LoVo (cell line): ENCODE measurements at regions not wholly inside any gene's neighbourhood (a gene's known extent, or its start where the extent isn't known, plus 50 kb on each side); places are given as distances from the start of the nearest gene placed in this dataset.

Source experiments
- DNase-seq: peaks from one replicate; pipeline ENCODE4 v3.0.0-alpha.2; 2016; ENCODE audit warnings: low spot score

GRCh38 chr15:99509686-99510461 lies 55.9 kb upstream of the MEF2A start:
- DNase-seq: no peak

GRCh38 chr15:99511531-99511865 lies 54.3 kb upstream of the MEF2A start:
- DNase-seq: no peak

DNA sequence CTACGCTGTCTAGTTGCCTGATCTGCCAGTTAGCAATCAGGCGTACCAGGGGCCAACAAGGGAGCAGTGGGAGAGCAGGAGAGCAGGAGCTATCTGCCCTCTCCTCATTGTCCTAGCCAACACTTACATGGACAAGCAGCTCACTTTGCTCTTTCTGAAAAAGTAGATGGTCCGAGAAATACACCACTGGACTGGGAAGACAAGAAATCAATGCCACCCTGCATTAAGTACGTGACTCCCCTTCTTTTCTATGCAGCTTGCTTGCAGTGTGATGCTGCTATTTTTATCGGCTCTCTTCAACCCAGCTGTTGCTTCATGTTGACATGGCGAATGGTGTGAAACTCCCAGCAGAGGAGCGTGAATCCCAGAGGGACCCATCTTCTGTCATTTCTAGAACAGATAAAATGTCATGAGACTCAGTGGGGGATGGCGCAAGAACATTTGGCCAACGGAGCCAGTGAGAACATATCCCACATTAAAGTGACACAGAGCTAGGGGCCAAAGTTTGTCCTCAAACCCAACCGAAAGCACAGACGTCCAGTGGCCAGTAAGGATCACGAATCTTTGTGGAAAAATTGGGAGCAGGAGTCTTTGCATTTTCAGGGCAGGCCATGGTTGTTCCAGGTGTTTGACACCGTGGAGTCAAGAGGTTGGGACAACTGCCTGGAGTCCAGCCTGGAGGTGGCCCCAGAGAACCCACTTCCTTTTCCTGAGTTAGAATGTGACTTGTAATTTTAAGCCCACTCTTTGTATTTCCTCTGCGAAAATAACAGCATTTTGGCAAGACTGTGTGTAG lies 53.7 kb upstream of the MEF2A start:
- DNase-seq: no peak

- no peak for DNase-seq
Observed at GRCh38 chr15:99514306-99514705, 51.5 kb upstream of the MEF2A start.
